HepG2 (cell line): ENCODE measurements at regions not wholly inside any gene's neighbourhood (a gene's known extent, or its start where the extent isn't known, plus 50 kb on each side); places are given as distances from the start of the nearest gene placed in this dataset.

Source experiments
- FOXA1 ChIP-seq, 2 experiments: fragments of 450-650 bp in 1 of 2; sonication (generic) in 1 of 2; formaldehyde crosslinking in 1 of 2; IDR thresholded peaks; 2 replicates each; pipeline versions ENCODE4 v1.4.0 to v1.6.1; 2016 to 2020; ENCODE audit warnings: missing genetic modification reagents in 1 of 2
- GPN1 ChIP-seq: sonication (generic); formaldehyde crosslinking; IDR thresholded peaks from 2 replicates; pipeline ENCODE4 v1.5.1; 2020; ENCODE audit warnings: missing genetic modification reagents, borderline replicate concordance
- NR2F6 ChIP-seq, 2 experiments: IDR thresholded peaks; 2 replicates each; pipeline ENCODE4 v1.6.1; 2016; ENCODE audit warnings: antibody characterized with exemption in 1 of 2, mild to moderate bottlenecking in 1 of 2
- ZNF20 ChIP-seq: sonication (generic); formaldehyde crosslinking; IDR thresholded peaks from 2 replicates; pipeline ENCODE4 v1.4.0; 2020; ENCODE audit warnings: mild to moderate bottlenecking, moderate library complexity, missing genetic modification reagents
- ZNF234 ChIP-seq: sonication (generic); formaldehyde crosslinking; conservative IDR thresholded peaks from 2 replicates; pipeline ENCODE4 v1.5.1; 2020; ENCODE audit warnings: mild to moderate bottlenecking, missing genetic modification reagents
- ZNF468 ChIP-seq: sonication (generic); formaldehyde crosslinking; IDR thresholded peaks from 2 replicates; pipeline ENCODE4 v1.8.0; 2022; ENCODE audit warnings: mild to moderate bottlenecking, moderate library complexity, missing genetic modification reagents
- ZNF556 ChIP-seq: sonication (generic); formaldehyde crosslinking; IDR thresholded peaks from 2 replicates; pipeline ENCODE4 v1.4.0; 2020; ENCODE audit warnings: mild to moderate bottlenecking, missing genetic modification reagents, borderline replicate concordance
- ZNF570 ChIP-seq: sonication (generic); formaldehyde crosslinking; IDR thresholded peaks from 2 replicates; pipeline ENCODE4 v1.4.0; 2020; ENCODE audit warnings: mild to moderate bottlenecking, missing genetic modification reagents, borderline replicate concordance
- ZNF644 ChIP-seq: IDR thresholded peaks from 2 replicates; pipeline ENCODE4 v1.6.1; 2016; ENCODE audit warnings: low read depth
- ZNF652 ChIP-seq: IDR thresholded peaks from 2 replicates; pipeline ENCODE4 v1.6.1; 2016; ENCODE audit warnings: low read depth, borderline replicate concordance
- ZNF781 ChIP-seq: sonication (generic); formaldehyde crosslinking; IDR thresholded peaks from 2 replicates; pipeline ENCODE4 v1.5.1; 2020; ENCODE audit warnings: borderline replicate concordance, mild to moderate bottlenecking, missing genetic modification reagents; ENCODE audit errors: not compliant biosample characterization
- TF ChIP-seq, protein P1 (sequence below): sonication (generic); formaldehyde crosslinking; IDR thresholded peaks from 2 replicates; pipeline ENCODE4 v1.5.1; 2020; ENCODE audit warnings: mild to moderate bottlenecking, missing genetic modification reagents, borderline replicate concordance
- TF ChIP-seq, protein P2 (sequence below): IDR thresholded peaks from 2 replicates; pipeline ENCODE4 v1.6.1; 2012; ENCODE audit warnings: low read depth, low read length, improper control_type of control experiment
- TF ChIP-seq, protein P3 (sequence below): IDR thresholded peaks from 2 replicates; pipeline ENCODE4 v1.6.1; 2016; ENCODE audit warnings: missing compliant biosample characterization, missing genetic modification reagents, borderline replicate concordance
- TF ChIP-seq, protein P4 (sequence below): IDR thresholded peaks from 2 replicates; pipeline ENCODE4 v1.6.1; 2016; ENCODE audit warnings: low read depth
- TF ChIP-seq, protein P5 (sequence below): sonication (generic); formaldehyde crosslinking; conservative IDR thresholded peaks from 2 replicates; pipeline ENCODE4 v1.8.0; 2022; ENCODE audit warnings: missing genetic modification reagents

DNA sequence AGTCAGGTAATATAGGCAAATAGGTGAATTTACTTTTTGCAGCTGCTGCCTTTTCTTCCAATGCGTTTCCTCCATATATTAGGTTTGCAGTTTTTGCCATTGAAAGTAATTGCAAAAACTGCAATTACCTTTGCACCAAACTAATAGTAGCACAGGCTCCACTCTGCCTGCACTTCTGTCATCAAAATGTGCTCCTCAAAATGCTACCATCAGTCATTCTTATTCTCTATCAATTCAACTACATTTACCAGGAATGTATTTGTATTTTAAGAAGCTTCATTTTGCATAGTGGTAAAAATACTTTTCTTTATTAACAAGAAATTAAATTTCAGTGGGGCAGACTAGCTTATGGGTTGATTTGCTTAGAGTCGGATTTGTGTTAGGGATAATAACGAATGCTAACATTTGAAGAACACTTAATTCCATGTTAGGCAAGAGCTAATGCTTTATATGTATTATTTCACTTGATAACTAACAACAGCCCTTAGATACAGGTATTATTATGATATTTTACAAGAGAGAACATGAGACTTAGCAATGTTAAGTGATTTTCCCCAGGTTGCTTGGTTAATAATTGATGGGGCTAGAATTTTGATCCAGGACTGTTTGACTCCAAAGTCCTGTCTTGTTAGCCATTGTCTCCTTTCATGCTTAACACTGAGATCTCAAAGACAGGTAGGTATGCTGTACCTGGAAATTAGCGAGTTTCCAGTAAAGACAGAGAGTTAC lies 300.4 kb downstream of the MAN2A1 start (continued):
- TF ChIP-seq, protein P1, sequence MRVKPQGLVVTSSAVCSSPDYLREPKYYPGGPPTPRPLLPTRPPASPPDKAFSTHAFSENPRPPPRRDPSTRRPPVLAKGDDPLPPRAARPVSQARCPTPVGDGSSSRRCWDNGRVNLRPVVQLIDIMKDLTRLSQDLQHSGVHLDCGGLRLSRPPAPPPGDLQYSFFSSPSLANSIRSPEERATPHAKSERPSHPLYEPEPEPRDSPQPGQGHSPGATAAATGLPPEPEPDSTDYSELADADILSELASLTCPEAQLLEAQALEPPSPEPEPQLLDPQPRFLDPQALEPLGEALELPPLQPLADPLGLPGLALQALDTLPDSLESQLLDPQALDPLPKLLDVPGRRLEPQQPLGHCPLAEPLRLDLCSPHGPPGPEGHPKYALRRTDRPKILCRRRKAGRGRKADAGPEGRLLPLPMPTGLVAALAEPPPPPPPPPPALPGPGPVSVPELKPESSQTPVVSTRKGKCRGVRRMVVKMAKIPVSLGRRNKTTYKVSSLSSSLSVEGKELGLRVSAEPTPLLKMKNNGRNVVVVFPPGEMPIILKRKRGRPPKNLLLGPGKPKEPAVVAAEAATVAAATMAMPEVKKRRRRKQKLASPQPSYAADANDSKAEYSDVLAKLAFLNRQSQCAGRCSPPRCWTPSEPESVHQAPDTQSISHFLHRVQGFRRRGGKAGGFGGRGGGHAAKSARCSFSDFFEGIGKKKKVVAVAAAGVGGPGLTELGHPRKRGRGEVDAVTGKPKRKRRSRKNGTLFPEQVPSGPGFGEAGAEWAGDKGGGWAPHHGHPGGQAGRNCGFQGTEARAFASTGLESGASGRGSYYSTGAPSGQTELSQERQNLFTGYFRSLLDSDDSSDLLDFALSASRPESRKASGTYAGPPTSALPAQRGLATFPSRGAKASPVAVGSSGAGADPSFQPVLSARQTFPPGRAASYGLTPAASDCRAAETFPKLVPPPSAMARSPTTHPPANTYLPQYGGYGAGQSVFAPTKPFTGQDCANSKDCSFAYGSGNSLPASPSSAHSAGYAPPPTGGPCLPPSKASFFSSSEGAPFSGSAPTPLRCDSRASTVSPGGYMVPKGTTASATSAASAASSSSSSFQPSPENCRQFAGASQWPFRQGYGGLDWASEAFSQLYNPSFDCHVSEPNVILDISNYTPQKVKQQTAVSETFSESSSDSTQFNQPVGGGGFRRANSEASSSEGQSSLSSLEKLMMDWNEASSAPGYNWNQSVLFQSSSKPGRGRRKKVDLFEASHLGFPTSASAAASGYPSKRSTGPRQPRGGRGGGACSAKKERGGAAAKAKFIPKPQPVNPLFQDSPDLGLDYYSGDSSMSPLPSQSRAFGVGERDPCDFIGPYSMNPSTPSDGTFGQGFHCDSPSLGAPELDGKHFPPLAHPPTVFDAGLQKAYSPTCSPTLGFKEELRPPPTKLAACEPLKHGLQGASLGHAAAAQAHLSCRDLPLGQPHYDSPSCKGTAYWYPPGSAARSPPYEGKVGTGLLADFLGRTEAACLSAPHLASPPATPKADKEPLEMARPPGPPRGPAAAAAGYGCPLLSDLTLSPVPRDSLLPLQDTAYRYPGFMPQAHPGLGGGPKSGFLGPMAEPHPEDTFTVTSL (CRISPR knock-in tag) = peak; percentile 72; the same call in 1 of the 2 replicates
- TF ChIP-seq ZNF781 (no peak), FOXA1 (IDR thresholded peaks at IDR 0.05) (no peak), FOXA1 (CRISPR knock-in tag; IDR thresholded peaks at IDR 0.05) (peak; percentile 31; the same call in 1 of the 2 replicates), ZNF234 (CRISPR knock-in tag) (no peak), ZNF556 (CRISPR knock-in tag) (no peak), ZNF652 (CRISPR knock-in tag) (no peak), ZNF468 (no peak), NR2F6 (IDR thresholded peaks at IDR 0.05) (peak; percentile 52), NR2F6 (CRISPR knock-in tag; IDR thresholded peaks at IDR 0.05) (peak; percentile 26; the same call in 1 of the 2 replicates), ZNF20 (CRISPR knock-in tag) (no peak), ZNF570 (no peak), ZNF644 (0 out of 2 replicates have a peak, but pooled peaks have one; percentile 27), GPN1 (CRISPR knock-in tag) (no peak)
- TF ChIP-seq, protein P2, sequence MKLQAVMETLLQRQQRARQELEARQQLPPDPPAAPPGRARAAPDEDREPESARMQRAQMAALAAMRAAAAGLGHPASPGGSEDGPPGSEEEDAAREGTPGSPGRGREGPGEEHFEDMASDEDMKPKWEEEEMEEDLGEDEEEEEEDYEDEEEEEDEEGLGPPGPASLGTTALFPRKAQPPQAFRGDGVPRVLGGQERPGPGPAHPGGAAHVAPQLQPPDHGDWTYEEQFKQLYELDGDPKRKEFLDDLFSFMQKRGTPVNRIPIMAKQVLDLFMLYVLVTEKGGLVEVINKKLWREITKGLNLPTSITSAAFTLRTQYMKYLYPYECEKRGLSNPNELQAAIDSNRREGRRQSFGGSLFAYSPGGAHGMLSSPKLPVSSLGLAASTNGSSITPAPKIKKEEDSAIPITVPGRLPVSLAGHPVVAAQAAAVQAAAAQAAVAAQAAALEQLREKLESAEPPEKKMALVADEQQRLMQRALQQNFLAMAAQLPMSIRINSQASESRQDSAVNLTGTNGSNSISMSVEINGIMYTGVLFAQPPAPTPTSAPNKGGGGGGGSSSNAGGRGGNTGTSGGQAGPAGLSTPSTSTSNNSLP = 0 out of 2 replicates have a peak, but pooled peaks have one; percentile 11
- TF ChIP-seq, protein P3, sequence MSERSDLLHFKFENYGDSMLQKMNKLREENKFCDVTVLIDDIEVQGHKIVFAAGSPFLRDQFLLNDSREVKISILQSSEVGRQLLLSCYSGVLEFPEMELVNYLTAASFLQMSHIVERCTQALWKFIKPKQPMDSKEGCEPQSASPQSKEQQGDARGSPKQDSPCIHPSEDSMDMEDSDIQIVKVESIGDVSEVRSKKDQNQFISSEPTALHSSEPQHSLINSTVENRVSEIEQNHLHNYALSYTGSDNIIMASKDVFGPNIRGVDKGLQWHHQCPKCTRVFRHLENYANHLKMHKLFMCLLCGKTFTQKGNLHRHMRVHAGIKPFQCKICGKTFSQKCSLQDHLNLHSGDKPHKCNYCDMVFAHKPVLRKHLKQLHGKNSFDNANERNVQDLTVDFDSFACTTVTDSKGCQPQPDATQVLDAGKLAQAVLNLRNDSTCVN = no peak
- TF ChIP-seq, protein P4, sequence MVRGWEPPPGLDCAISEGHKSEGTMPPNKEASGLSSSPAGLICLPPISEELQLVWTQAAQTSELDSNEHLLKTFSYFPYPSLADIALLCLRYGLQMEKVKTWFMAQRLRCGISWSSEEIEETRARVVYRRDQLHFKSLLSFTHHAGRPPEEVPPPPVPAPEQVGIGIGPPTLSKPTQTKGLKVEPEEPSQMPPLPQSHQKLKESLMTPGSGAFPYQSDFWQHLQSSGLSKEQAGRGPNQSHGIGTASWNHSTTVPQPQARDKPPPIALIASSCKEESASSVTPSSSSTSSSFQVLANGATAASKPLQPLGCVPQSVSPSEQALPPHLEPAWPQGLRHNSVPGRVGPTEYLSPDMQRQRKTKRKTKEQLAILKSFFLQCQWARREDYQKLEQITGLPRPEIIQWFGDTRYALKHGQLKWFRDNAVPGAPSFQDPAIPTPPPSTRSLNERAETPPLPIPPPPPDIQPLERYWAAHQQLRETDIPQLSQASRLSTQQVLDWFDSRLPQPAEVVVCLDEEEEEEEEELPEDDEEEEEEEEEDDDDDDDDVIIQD (CRISPR knock-in tag) = peak; percentile 73; the same call in 1 of the 2 replicates
- TF ChIP-seq, protein P5, sequence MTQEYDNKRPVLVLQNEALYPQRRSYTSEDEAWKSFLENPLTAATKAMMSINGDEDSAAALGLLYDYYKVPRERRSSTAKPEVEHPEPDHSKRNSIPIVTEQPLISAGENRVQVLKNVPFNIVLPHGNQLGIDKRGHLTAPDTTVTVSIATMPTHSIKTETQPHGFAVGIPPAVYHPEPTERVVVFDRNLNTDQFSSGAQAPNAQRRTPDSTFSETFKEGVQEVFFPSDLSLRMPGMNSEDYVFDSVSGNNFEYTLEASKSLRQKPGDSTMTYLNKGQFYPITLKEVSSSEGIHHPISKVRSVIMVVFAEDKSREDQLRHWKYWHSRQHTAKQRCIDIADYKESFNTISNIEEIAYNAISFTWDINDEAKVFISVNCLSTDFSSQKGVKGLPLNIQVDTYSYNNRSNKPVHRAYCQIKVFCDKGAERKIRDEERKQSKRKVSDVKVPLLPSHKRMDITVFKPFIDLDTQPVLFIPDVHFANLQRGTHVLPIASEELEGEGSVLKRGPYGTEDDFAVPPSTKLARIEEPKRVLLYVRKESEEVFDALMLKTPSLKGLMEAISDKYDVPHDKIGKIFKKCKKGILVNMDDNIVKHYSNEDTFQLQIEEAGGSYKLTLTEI (CRISPR knock-in tag) = no peak
